ENCODE measurements at regions not wholly inside any gene's neighbourhood (a gene's known extent, or its start where the extent isn't known, plus 50 kb on each side); places are given as distances from the start of the nearest gene placed in this dataset.

- TF ChIP-seq REST (IDR thresholded peaks at IDR 0.05; ENCODE audit: low read depth): no peak
- TF ChIP-seq USF1 (IDR thresholded peaks at IDR 0.05): no peak
- TF ChIP-seq TAF1 (IDR thresholded peaks at IDR 0.05; ENCODE audit: low read depth): no peak
- TF ChIP-seq EGR1 (IDR thresholded peaks at IDR 0.05): no peak
- no peak for TF ChIP-seq CREB1 (IDR thresholded peaks at IDR 0.05; ENCODE audit: low read depth)
- TF ChIP-seq MAX (IDR thresholded peaks at IDR 0.05): no peak
- no peak for TF ChIP-seq FOXM1 (IDR thresholded peaks at IDR 0.05; ENCODE audit: borderline replicate concordance, low read depth)
- TF ChIP-seq YY1 (IDR thresholded peaks at IDR 0.05; ENCODE audit: low read depth): no peak
- TF ChIP-seq TCF12 (IDR thresholded peaks at IDR 0.05; ENCODE audit: low read depth): no peak
- TF ChIP-seq EP300 (IDR thresholded peaks at IDR 0.05; ENCODE audit: borderline replicate concordance): no peak
- TF ChIP-seq CEBPB (IDR thresholded peaks at IDR 0.05): no peak
These were observed 151.1 kb upstream of the CAMK1G start for GRCh38 chr1:209432443-209432825.

All from Ishikawa (cell line).